ENCODE measurements at regions not wholly inside any gene's neighbourhood (a gene's known extent, or its start where the extent isn't known, plus 50 kb on each side); places are given as distances from the start of the nearest gene placed in this dataset.

- no peak for TF ChIP-seq FOXS1 (CRISPR knock-in tag; IDR thresholded peaks at IDR 0.05)
Measured at GRCh38 chr21:35751171-35751570, 309.2 kb downstream of the SETD4 start (continued).

- POLR2A ChIA-PET, result no interaction called here
- no peak overlapping the region for H3K27ac ChIP-seq
- no peaks in the 10 kb centered on the region for H3K9me3 ChIP-seq
- WGBS (ENCODE audit: missing lambda C conversion rate), result 12% methylated on average over 3 of the region's 3 CpGs
- TF ChIP-seq ATOH8 (CRISPR knock-in tag; IDR thresholded peaks at IDR 0.05; ENCODE audit: low read depth) (no peak), SREBF2 (IDR thresholded peaks at IDR 0.05) (no peak), ZSCAN20 (CRISPR knock-in tag; IDR thresholded peaks at IDR 0.05) (no peak), MAZ (IDR thresholded peaks at IDR 0.05; ENCODE audit: borderline replicate concordance, low read depth, low read length) (no peak), HOXB13 (CRISPR knock-in tag; IDR thresholded peaks at IDR 0.05; ENCODE audit: low read depth) (no peak), HDAC2 (IDR thresholded peaks at IDR 0.05) (no peak), POLR2AphosphoS2 (conservative IDR thresholded peaks at IDR 0.05; ENCODE audit: low read length) (no peak), NR3C1 (IDR thresholded peaks at IDR 0.05) (no peak), E2F6 (IDR thresholded peaks at IDR 0.05; ENCODE audit: borderline replicate concordance, low read depth) (no peak), BHLHE40 (IDR thresholded peaks at IDR 0.05; ENCODE audit: low read depth, low read length) (no peak), FOSB (CRISPR knock-in tag; IDR thresholded peaks at IDR 0.05) (no peak), ELK1 (IDR thresholded peaks at IDR 0.05; ENCODE audit: low read depth, low read length) (no peak), CTCF (IDR thresholded peaks at IDR 0.05) (no peak)
- peaks cover 4% of the 10 kb centered on the region; the same call in 1 of the 3 replicates for H3K4me1 ChIP-seq
- H3K4me3 ChIP-seq, result no peak overlapping the region
- FAIRE-seq, result no peak
- no peak overlapping the region for H3K4me2 ChIP-seq
- no peak for DNase-seq (ENCODE audit: low read depth in 1 of 2, low spot score in 1 of 2)
- CTCF ChIA-PET, result interaction anchor here (0.8 to 0.9 kb wide), 2 partner anchors 15 to 90 kb away, joined by 3 to 4 read pairs; no protein-coding TSS in a partner anchor
- ATAC-seq, result no peak
Measured at GRCh38 chr21:35749904-35750303, 310.4 kb downstream of the SETD4 start.

GRCh38 chr21:35748678-35749314, 311.5 kb downstream of the SETD4 start:
- WGBS (ENCODE audit: missing lambda C conversion rate), result 18% methylated on average over 3 of the region's 3 CpGs
- Histone ChIP-seq H3K4me2 (no peak overlapping the region), H3K9me3 (no peaks in the 10 kb centered on the region), H3K4me3 (no peak overlapping the region), H3K27ac (no peak overlapping the region), H3K4me1 (peaks cover 4% of the 10 kb centered on the region; the same call in 1 of the 3 replicates)
- ChIA-PET POLR2A (no interaction called here), CTCF (interaction anchor here (0.9 to 1.1 kb wide), 2 partner anchors 91 to 1003 kb away, joined by 3 to 4 read pairs; no protein-coding TSS in a partner anchor)
- no peak for TF ChIP-seq SMC3 (IDR thresholded peaks at IDR 0.05)
- no peak for TF ChIP-seq RAD21 (conservative IDR thresholded peaks at IDR 0.05 in 1 of 2, IDR thresholded peaks at IDR 0.05 in 1 of 2)
- no peak for TF ChIP-seq FOXS1 (CRISPR knock-in tag; IDR thresholded peaks at IDR 0.05)
- no peak for TF ChIP-seq NR3C1 (IDR thresholded peaks at IDR 0.05)
- no peak for TF ChIP-seq MYC (IDR thresholded peaks at IDR 0.05; ENCODE audit: borderline replicate concordance, low read length)
- no peak for TF ChIP-seq NFE2L2 (conservative IDR thresholded peaks at IDR 0.05; ENCODE audit: low read length)
- no peak for TF ChIP-seq RNF2 (IDR thresholded peaks at IDR 0.05; ENCODE audit: borderline replicate concordance, low read depth)
- TF ChIP-seq RFX5 (IDR thresholded peaks at IDR 0.05), result no peak
- no peak for TF ChIP-seq BHLHE40 (IDR thresholded peaks at IDR 0.05; ENCODE audit: low read depth, low read length)
- no peak for TF ChIP-seq MAZ (IDR thresholded peaks at IDR 0.05; ENCODE audit: borderline replicate concordance, low read depth, low read length)
- no peak for TF ChIP-seq SREBF2 (IDR thresholded peaks at IDR 0.05)
- TF ChIP-seq FOSB (CRISPR knock-in tag; IDR thresholded peaks at IDR 0.05), result no peak
- no peak for TF ChIP-seq POLR2AphosphoS2 (conservative IDR thresholded peaks at IDR 0.05; ENCODE audit: low read length)
- TF ChIP-seq ZFP36 (IDR thresholded peaks at IDR 0.05; ENCODE audit: borderline replicate concordance, partially characterized antibody), result no peak
- TF ChIP-seq PHF8 (IDR thresholded peaks at IDR 0.05; ENCODE audit: borderline replicate concordance, low read depth), result no peak
- TF ChIP-seq HOXB5 (CRISPR knock-in tag; IDR thresholded peaks at IDR 0.05), result no peak
- DNase-seq (ENCODE audit: low read depth in 1 of 2, low spot score in 1 of 2) (no peak), FAIRE-seq (no peak), ATAC-seq (no peak)

All from A549 (cell line).